ENCODE measurements at regions not wholly inside any gene's neighbourhood (a gene's known extent, or its start where the extent isn't known, plus 50 kb on each side); places are given as distances from the start of the nearest gene placed in this dataset.

DNA sequence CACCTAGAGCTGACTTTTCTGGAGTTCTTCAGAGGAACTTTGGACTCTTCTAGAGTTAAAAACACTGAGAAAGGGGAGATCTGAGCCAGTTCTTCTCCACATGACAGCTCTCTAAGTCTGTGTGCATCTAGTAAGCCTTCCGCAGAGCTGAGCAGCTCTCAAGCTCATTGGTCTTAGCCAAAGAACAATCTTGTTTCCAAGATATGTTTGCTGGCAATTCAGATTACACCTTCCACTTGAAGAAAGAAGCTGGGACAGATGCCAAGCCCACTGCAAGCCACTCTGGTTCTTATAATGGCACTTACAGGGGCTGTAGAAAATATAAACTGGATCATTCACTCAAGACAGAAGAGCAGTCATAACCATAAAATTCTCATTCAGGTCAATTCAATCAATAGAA is 134.1 kb upstream of the TOX3 start:
- H3K9me2 ChIP-seq (ENCODE audit: low read depth, low read length) = no peaks in the 10 kb centered on the region
- no peak for TF ChIP-seq EZH2 (IDR thresholded peaks at IDR 0.05; ENCODE audit: borderline replicate concordance, low read length)
- TF ChIP-seq, protein P1, sequence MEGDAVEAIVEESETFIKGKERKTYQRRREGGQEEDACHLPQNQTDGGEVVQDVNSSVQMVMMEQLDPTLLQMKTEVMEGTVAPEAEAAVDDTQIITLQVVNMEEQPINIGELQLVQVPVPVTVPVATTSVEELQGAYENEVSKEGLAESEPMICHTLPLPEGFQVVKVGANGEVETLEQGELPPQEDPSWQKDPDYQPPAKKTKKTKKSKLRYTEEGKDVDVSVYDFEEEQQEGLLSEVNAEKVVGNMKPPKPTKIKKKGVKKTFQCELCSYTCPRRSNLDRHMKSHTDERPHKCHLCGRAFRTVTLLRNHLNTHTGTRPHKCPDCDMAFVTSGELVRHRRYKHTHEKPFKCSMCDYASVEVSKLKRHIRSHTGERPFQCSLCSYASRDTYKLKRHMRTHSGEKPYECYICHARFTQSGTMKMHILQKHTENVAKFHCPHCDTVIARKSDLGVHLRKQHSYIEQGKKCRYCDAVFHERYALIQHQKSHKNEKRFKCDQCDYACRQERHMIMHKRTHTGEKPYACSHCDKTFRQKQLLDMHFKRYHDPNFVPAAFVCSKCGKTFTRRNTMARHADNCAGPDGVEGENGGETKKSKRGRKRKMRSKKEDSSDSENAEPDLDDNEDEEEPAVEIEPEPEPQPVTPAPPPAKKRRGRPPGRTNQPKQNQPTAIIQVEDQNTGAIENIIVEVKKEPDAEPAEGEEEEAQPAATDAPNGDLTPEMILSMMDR (IDR thresholded peaks at IDR 0.05; ENCODE audit: low read length) = no peak

DNA sequence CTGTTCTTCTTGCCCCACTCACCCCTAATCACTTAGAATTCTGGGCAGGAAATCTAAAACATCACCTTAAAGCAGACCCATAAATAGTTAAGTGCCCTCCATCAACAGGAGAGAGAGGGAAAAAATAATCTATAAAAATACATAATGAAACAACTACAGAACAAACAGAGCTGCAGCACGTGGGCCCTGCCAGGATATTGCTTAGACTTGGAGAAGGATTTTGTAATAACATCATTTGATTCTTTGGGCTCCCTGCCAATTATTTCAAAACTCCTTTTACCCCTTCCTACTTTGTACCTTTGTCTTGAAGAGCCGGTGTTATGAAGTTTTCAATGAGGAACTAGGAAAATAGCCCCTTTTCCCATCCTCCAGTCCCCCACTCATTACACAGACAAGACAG is 130.6 kb upstream of the TOX3 start:
- no peaks in the 10 kb centered on the region for H3K79me2 ChIP-seq (ENCODE audit: insufficient read depth, low read length)
- H3K9ac ChIP-seq (ENCODE audit: low read length) = no peak overlapping the region
- no peaks in the 10 kb centered on the region for H3F3A ChIP-seq (ENCODE audit: insufficient read depth, low read length)
- no peaks in the 10 kb centered on the region for H3K36me3 ChIP-seq (ENCODE audit: insufficient read depth, low read length)
- H3K9me3 ChIP-seq (ENCODE audit: low read length) = no peaks in the 10 kb centered on the region
- H2AFZ ChIP-seq (ENCODE audit: low read length) = no peak overlapping the region
- H3K9me2 ChIP-seq (ENCODE audit: low read depth, low read length) = no peaks in the 10 kb centered on the region
- TF ChIP-seq, protein P1 (IDR thresholded peaks at IDR 0.05; ENCODE audit: low read length) = no peak
- no peak for TF ChIP-seq EZH2 (IDR thresholded peaks at IDR 0.05; ENCODE audit: borderline replicate concordance, low read length)
- no peaks in the 10 kb centered on the region for H3K27me3 ChIP-seq (ENCODE audit: insufficient read depth, low read length)
- H3K27ac ChIP-seq (ENCODE audit: low read depth, low read length, poor library complexity, severe bottlenecking) = no peak overlapping the region
- no peaks in the 10 kb centered on the region for H4K20me1 ChIP-seq (ENCODE audit: insufficient read depth, low read length)
- no peak overlapping the region for H3K4me3 ChIP-seq (ENCODE audit: low read depth, low read length, poor library complexity, severe bottlenecking)
- H3K4me2 ChIP-seq (ENCODE audit: low read length) = no peak overlapping the region
- H3K4me1 ChIP-seq (ENCODE audit: insufficient read depth, low read length, severe bottlenecking) = no peaks in the 10 kb centered on the region

More for the DNA sequence above, 134.1 kb upstream of the TOX3 start:
- Histone ChIP-seq H3K4me2 (ENCODE audit: low read length) (no peak overlapping the region), H3F3A (ENCODE audit: insufficient read depth, low read length) (no peaks in the 10 kb centered on the region), H3K27me3 (ENCODE audit: insufficient read depth, low read length) (no peaks in the 10 kb centered on the region), H2AFZ (ENCODE audit: low read length) (no peak overlapping the region), H3K9ac (ENCODE audit: low read length) (no peak overlapping the region), H3K27ac (ENCODE audit: low read depth, low read length, poor library complexity, severe bottlenecking) (no peak overlapping the region), H4K20me1 (ENCODE audit: insufficient read depth, low read length) (no peaks in the 10 kb centered on the region), H3K9me3 (ENCODE audit: low read length) (no peaks in the 10 kb centered on the region), H3K36me3 (ENCODE audit: insufficient read depth, low read length) (no peaks in the 10 kb centered on the region), H3K4me1 (ENCODE audit: insufficient read depth, low read length, severe bottlenecking) (no peaks in the 10 kb centered on the region), H3K4me3 (ENCODE audit: low read depth, low read length, poor library complexity, severe bottlenecking) (no peak overlapping the region), H3K79me2 (ENCODE audit: insufficient read depth, low read length) (no peaks in the 10 kb centered on the region)

GRCh38 chr16:52676959-52677358 is 130.0 kb upstream of the TOX3 start:
- Histone ChIP-seq H3K9ac (ENCODE audit: low read length) (no peak overlapping the region), H3K27me3 (ENCODE audit: insufficient read depth, low read length) (no peaks in the 10 kb centered on the region), H3K9me3 (ENCODE audit: low read length) (no peaks in the 10 kb centered on the region), H3K4me3 (ENCODE audit: low read depth, low read length, poor library complexity, severe bottlenecking) (no peak overlapping the region), H3K79me2 (ENCODE audit: insufficient read depth, low read length) (no peaks in the 10 kb centered on the region), H4K20me1 (ENCODE audit: insufficient read depth, low read length) (no peaks in the 10 kb centered on the region), H3K4me1 (ENCODE audit: insufficient read depth, low read length, severe bottlenecking) (no peaks in the 10 kb centered on the region), H3K27ac (ENCODE audit: low read depth, low read length, poor library complexity, severe bottlenecking) (no peak overlapping the region), H3K4me2 (ENCODE audit: low read length) (no peak overlapping the region), H2AFZ (ENCODE audit: low read length) (no peak overlapping the region), H3K36me3 (ENCODE audit: insufficient read depth, low read length) (no peaks in the 10 kb centered on the region), H3F3A (ENCODE audit: insufficient read depth, low read length) (no peaks in the 10 kb centered on the region), H3K9me2 (ENCODE audit: low read depth, low read length) (no peaks in the 10 kb centered on the region)
- TF ChIP-seq, protein P1 (IDR thresholded peaks at IDR 0.05; ENCODE audit: low read length) = no peak

Data from OCI-LY1 (cell line).